HL-60 (cell line): ENCODE measurements at regions not wholly inside any gene's neighbourhood (a gene's known extent, or its start where the extent isn't known, plus 50 kb on each side); places are given as distances from the start of the nearest gene placed in this dataset.

Experiments
- DNase-seq, 2 experiments: peaks; one replicate each; pipeline ENCODE4 v3.0.0-alpha.2; 2010 to 2020; ENCODE audit warnings: low read depth in 1 of 2, low spot score in 1 of 2
- H3K27ac ChIP-seq: fragments of 250-450 bp; sonication (Bioruptor Pico); replicated peaks from 2 replicates; pipeline ENCODE4 v1.5.1; 2020; ENCODE audit warnings: mild to moderate bottlenecking, moderate library complexity
- H3K27me3 ChIP-seq: fragments of 250-450 bp; sonication (Bioruptor Pico); 2 replicates; pipeline ENCODE4 v1.5.1; 2021; ENCODE audit warnings: mild to moderate bottlenecking, moderate library complexity; ENCODE audit not compliant: insufficient read depth, poor library complexity, severe bottlenecking
- H3K4me3 ChIP-seq: replicated peaks from 2 replicates; pipeline ENCODE4 v1.5.1; 2011; ENCODE audit warnings: mild to moderate bottlenecking, control low read depth, low read length; ENCODE audit not compliant: insufficient read depth
- CTCF ChIP-seq: IDR thresholded peaks from one replicate; pipeline ENCODE4 v1.5.1; 2011; ENCODE audit warnings: low read length, control low read depth, inconsistent platforms; ENCODE audit not compliant: insufficient read depth
- GABPA ChIP-seq: IDR thresholded peaks from 2 replicates; pipeline ENCODE4 v1.6.1; 2012; ENCODE audit warnings: low read depth
- POLR2AphosphoS5 ChIP-seq: IDR thresholded peaks from 2 replicates; pipeline ENCODE4 v1.6.1; 2012; ENCODE audit warnings: low read depth
- REST ChIP-seq: IDR thresholded peaks from 2 replicates; pipeline ENCODE4 v1.6.1; 2012; ENCODE audit warnings: low read depth; ENCODE audit not compliant: insufficient replicate concordance
- SPI1 ChIP-seq: IDR thresholded peaks from 2 replicates; pipeline ENCODE4 v1.6.1; 2012; ENCODE audit warnings: low read depth, mild to moderate bottlenecking, borderline replicate concordance

GRCh38 chrX:39416547-39417260 lies 615.4 kb downstream of the MID1IP1 start:
- Histone ChIP-seq H3K27me3 (no peaks in the 10 kb centered on the region), H3K27ac (no peak overlapping the region), H3K4me3 (no peak overlapping the region)
- no peak for TF ChIP-seq SPI1
- no peak for TF ChIP-seq REST
- no peak for TF ChIP-seq GABPA
- TF ChIP-seq POLR2AphosphoS5 = no peak
- TF ChIP-seq CTCF = no peak
- no peak for DNase-seq

- H3K4me3 ChIP-seq = no peak overlapping the region
- DNase-seq = no peak
- TF ChIP-seq CTCF (no peak), SPI1 (no peak), POLR2AphosphoS5 (no peak), REST (no peak), GABPA (no peak)
- no peak overlapping the region for H3K27ac ChIP-seq
- H3K27me3 ChIP-seq = no peaks in the 10 kb centered on the region
These were observed 617.0 kb downstream of the MID1IP1 start for GRCh38 chrX:39418254-39418704.

- no peak overlapping the region for H3K27ac ChIP-seq
These were observed 617.7 kb downstream of the MID1IP1 start for GRCh38 chrX:39418731-39419638.

More at GRCh38 chrX:39418731-39419638, 617.7 kb downstream of the MID1IP1 start:
- TF ChIP-seq CTCF (no peak), GABPA (no peak), SPI1 (no peak), REST (no peak), POLR2AphosphoS5 (no peak)
- DNase-seq = no peak
- Histone ChIP-seq H3K27me3 (no peaks in the 10 kb centered on the region), H3K4me3 (no peak overlapping the region)
